OCI-LY1 (cell line): ENCODE measurements at regions not wholly inside any gene's neighbourhood (a gene's known extent, or its start where the extent isn't known, plus 50 kb on each side); places are given as distances from the start of the nearest gene placed in this dataset.

Experiments used
- EZH2 ChIP-seq: fragments of 200-600 bp; sonication (generic), shearing (Covaris generic); IDR thresholded peaks from 2 replicates; pipeline ENCODE4 v1.8.0; 2017; ENCODE audit warnings: borderline replicate concordance, mixed run types, mild to moderate bottlenecking, antibody characterized with exemption, low read length, moderate library complexity, mixed read lengths
- TF ChIP-seq, protein P1 (sequence below): fragments of 200-600 bp; sonication (generic), shearing (Covaris generic); IDR thresholded peaks from 2 replicates; pipeline ENCODE4 v1.5.1; 2017; ENCODE audit warnings: mild to moderate bottlenecking, antibody characterized with exemption, low read length, moderate library complexity, mixed read lengths

DNA sequence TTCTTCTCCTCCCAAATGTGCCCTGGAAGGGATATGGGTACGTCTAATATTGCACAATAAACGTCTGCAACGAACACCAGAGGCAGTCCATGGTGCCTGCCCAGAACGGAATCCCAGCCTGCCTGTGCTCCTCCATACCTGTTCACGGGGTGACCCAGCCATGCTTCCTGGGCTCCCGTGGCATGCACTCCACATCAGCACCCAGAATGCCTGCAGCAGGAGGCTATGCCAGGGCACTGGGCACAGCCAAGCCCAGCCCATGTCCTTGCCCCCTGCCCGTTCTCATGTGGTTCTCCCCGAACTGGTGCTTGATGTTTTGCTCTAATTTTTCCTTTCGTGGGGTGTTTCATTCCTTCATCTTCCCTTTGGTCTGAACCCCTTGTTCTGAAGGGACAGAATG, 404.3 kb downstream of the BCL11B start:
- TF ChIP-seq, protein P1, sequence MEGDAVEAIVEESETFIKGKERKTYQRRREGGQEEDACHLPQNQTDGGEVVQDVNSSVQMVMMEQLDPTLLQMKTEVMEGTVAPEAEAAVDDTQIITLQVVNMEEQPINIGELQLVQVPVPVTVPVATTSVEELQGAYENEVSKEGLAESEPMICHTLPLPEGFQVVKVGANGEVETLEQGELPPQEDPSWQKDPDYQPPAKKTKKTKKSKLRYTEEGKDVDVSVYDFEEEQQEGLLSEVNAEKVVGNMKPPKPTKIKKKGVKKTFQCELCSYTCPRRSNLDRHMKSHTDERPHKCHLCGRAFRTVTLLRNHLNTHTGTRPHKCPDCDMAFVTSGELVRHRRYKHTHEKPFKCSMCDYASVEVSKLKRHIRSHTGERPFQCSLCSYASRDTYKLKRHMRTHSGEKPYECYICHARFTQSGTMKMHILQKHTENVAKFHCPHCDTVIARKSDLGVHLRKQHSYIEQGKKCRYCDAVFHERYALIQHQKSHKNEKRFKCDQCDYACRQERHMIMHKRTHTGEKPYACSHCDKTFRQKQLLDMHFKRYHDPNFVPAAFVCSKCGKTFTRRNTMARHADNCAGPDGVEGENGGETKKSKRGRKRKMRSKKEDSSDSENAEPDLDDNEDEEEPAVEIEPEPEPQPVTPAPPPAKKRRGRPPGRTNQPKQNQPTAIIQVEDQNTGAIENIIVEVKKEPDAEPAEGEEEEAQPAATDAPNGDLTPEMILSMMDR = no peak
- no peak for TF ChIP-seq EZH2
